ENCODE measurements at regions not wholly inside any gene's neighbourhood (a gene's known extent, or its start where the extent isn't known, plus 50 kb on each side); places are given as distances from the start of the nearest gene placed in this dataset.

DNA sequence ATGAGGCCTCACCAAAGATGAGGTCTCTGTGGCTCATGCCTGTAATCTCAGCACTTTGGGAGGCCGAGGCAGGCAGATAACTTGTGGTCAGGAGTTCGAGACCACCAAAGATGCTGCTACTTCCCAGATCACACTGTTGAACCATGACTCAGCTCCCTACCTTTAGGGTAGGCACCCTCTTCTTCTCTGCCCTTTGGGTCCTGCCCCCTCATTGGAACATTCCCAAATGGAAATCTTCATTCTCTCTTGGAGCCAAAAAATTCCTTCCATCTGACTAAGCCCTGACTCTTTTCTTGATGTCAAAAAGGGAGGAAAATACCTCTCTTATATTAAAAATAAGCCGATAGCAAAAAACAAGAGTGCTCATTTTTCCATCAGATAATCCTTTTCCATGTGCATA, 183.5 kb downstream of the PAX3 start:
- Histone ChIP-seq H3K4me3 (no peak overlapping the region), H3K4me1 (no peaks in the 10 kb centered on the region), H3K27ac (no peak overlapping the region), H3K36me3 (no peaks in the 10 kb centered on the region), H3K27me3 (peaks cover 0 to 22% (median 0%) of the 10 kb centered on the region in 9 donors), H3K9me3 (no peaks in the 10 kb centered on the region)
- ATAC-seq, result no peak
- WGBS, 4 donors, result 76 to 79% (median 77%) methylated on average over 3 of the region's 3 CpGs
- intact Hi-C loops (cut with DNase I), result no loop called here
- no peak for DNase-seq
- TF ChIP-seq, protein P1, sequence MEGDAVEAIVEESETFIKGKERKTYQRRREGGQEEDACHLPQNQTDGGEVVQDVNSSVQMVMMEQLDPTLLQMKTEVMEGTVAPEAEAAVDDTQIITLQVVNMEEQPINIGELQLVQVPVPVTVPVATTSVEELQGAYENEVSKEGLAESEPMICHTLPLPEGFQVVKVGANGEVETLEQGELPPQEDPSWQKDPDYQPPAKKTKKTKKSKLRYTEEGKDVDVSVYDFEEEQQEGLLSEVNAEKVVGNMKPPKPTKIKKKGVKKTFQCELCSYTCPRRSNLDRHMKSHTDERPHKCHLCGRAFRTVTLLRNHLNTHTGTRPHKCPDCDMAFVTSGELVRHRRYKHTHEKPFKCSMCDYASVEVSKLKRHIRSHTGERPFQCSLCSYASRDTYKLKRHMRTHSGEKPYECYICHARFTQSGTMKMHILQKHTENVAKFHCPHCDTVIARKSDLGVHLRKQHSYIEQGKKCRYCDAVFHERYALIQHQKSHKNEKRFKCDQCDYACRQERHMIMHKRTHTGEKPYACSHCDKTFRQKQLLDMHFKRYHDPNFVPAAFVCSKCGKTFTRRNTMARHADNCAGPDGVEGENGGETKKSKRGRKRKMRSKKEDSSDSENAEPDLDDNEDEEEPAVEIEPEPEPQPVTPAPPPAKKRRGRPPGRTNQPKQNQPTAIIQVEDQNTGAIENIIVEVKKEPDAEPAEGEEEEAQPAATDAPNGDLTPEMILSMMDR (IDR thresholded peaks at IDR 0.05), result no peak
- no peak for TF ChIP-seq POLR2A (IDR thresholded peaks at IDR 0.05)

DNA sequence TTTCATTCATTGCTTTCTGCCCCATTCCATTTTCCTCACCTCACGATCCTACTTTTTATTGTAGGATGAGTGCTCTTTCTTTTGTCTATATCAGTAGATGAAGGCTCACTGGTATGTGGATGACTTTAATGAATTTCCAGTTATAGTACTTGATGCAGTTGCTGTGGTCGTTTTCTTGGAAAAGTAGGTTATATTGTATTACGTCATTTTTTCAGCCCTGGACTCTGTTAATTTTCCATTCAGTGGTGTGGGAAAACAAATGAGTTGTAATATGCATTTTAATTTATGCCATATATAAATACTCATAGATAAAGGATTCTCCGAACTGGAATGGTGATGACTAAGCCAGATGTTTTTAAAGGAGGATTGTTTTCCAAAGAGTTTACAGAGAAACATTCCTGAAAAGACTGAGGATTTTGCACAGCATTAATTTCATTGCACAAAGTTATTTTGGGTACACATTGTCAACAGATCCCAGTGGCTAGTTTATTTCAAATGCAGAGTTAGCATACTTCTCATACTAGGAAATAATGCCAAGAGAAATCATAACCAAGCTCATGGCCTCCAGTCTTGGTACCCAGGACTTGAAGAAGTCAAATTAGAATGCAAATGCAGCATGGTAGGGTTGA, 189.7 kb downstream of the PAX3 start:
- ATAC-seq, result no peak
- intact Hi-C loops (cut with DNase I), result no loop called here
- TF ChIP-seq, protein P1 (IDR thresholded peaks at IDR 0.05), result no peak
- no peak for TF ChIP-seq POLR2A (IDR thresholded peaks at IDR 0.05)
- Histone ChIP-seq H3K36me3 (no peaks in the 10 kb centered on the region), H3K27me3 (peaks cover 0 to 9% (median 0%) of the 10 kb centered on the region in 9 donors), H3K9me3 (no peaks in the 10 kb centered on the region), H3K4me1 (no peaks in the 10 kb centered on the region), H3K4me3 (no peak overlapping the region), H3K27ac (no peak overlapping the region)
- DNase-seq, result no peak
- WGBS, 4 donors, result 68 to 81% (median 69%) methylated on average over 4 of the region's 4 CpGs

DNA sequence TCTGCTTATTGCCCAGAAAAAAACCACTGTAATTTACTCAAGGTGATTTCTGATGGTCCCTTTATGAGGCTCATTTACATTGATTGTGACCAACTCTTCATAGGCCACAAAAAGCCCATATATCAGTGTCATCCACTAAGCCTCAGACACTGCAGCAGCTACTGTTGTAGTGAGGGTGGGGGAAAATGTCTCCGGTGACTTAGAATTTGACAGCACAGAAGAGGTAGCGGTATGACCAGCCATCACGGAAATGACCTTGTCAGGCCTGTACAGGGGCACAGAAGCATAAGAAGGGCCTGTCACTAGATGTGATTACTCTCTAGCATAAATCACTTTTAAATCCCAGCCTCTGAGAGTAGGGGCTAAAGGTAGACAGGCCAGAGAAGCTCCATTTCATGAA, 190.3 kb downstream of the PAX3 start:
- no peaks in the 10 kb centered on the region for H3K4me1 ChIP-seq
- ATAC-seq (no peak), DNase-seq (no peak)
- no peaks in the 10 kb centered on the region for H3K36me3 ChIP-seq
- TF ChIP-seq, protein P1 (IDR thresholded peaks at IDR 0.05), result no peak
- no peak for TF ChIP-seq POLR2A (IDR thresholded peaks at IDR 0.05)
- H3K27me3 ChIP-seq, result peaks cover 0 to 3% (median 0%) of the 10 kb centered on the region in 9 donors
- WGBS, 4 donors, result 50 to 82% (median 78%) methylated on average over 3 of the region's 3 CpGs
- H3K27ac ChIP-seq, result no peak overlapping the region
- intact Hi-C loops (cut with DNase I), result no loop called here
- H3K9me3 ChIP-seq, result no peaks in the 10 kb centered on the region
- H3K4me3 ChIP-seq, result no peak overlapping the region

DNA sequence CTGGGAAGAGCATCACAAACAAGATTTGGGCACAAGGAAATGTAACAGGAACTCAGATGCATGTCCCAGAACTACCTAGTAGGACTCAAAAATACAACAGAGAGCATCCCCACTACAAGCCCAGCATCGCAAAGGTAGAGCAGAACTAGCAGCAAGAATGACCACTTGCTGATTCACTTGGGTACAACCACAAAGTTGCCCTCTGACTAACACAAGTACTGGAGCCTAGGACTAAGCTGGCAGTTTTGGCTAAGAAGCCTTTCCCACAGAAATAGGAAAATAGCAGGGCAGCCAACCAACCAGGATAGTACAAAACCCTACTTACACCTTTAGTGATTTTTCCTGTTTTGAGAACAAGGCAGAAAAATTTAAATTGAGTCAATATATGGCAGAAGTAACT, 193.8 kb downstream of the PAX3 start:
- no peak for DNase-seq
- 88 to 96% (median 90%) methylated on average over 1 of the region's 1 CpG for WGBS, 4 donors

More for the DNA sequence above, 193.8 kb downstream of the PAX3 start:
- Histone ChIP-seq H3K9me3 (no peaks in the 10 kb centered on the region), H3K4me3 (no peak overlapping the region), H3K36me3 (no peaks in the 10 kb centered on the region), H3K27ac (no peak overlapping the region), H3K4me1 (no peaks in the 10 kb centered on the region), H3K27me3 (peaks cover 0 to 15% (median 0%) of the 10 kb centered on the region in 9 donors)
- TF ChIP-seq, protein P1 (IDR thresholded peaks at IDR 0.05), result no peak
- TF ChIP-seq POLR2A (IDR thresholded peaks at IDR 0.05), result no peak
- intact Hi-C loops (cut with DNase I), result no loop called here
- ATAC-seq, result no peak
